Liver (tissue), 8 donors: ENCODE measurements at regions not wholly inside any gene's neighbourhood (a gene's known extent, or its start where the extent isn't known, plus 50 kb on each side); places are given as distances from the start of the nearest gene placed in this dataset.

Experiments
- DNase-seq: peaks from one replicate; pipeline ENCODE4 v3.0.0-alpha.2; 2017; ENCODE audit warnings: low spot score
- H3K27ac ChIP-seq, 2 donors: one replicate each; pipeline ENCODE4 v1.7.0; 2013; ENCODE audit warnings: inconsistent platforms in 2 of 2, low read length in 2 of 2, control low read depth in 1 of 2, low read depth in 1 of 2, mild to moderate bottlenecking in 1 of 2
- H3K27me3 ChIP-seq, 4 donors: one replicate each; pipeline versions ENCODE4 v1.6.1 to v1.7.0; 2013; ENCODE audit warnings: low read length in 3 of 4, inconsistent platforms in 1 of 4, mild to moderate bottlenecking in 1 of 4, moderate library complexity in 1 of 4; ENCODE audit not compliant: control insufficient read depth in 4 of 4, insufficient read depth in 4 of 4
- H3K36me3 ChIP-seq, 4 donors: one replicate each; pipeline versions ENCODE4 v1.6.1 to v1.7.0; 2013; ENCODE audit warnings: low read length in 3 of 4, mild to moderate bottlenecking in 3 of 4, low read depth in 1 of 4, moderate library complexity in 1 of 4; ENCODE audit not compliant: control insufficient read depth in 4 of 4, insufficient read depth in 3 of 4
- H3K4me1 ChIP-seq, 4 donors: one replicate each; pipeline versions ENCODE4 v1.6.1 to v1.7.0; 2013; ENCODE audit warnings: low read length in 3 of 4, mild to moderate bottlenecking in 3 of 4, moderate library complexity in 1 of 4; ENCODE audit not compliant: control insufficient read depth in 4 of 4, insufficient read depth in 4 of 4
- H3K4me3 ChIP-seq, 3 donors: one replicate each; pipeline versions ENCODE4 v1.6.1 to v1.7.0; 2013; ENCODE audit warnings: low read length in 3 of 3, control low read depth in 1 of 3, low read depth in 1 of 3, mild to moderate bottlenecking in 1 of 3
- H3K9ac ChIP-seq, 2 donors: one replicate each; pipeline ENCODE4 v1.7.0; 2013; ENCODE audit warnings: low read length in 2 of 2, mild to moderate bottlenecking in 2 of 2, moderate library complexity in 2 of 2, control low read depth in 1 of 2, low read depth in 1 of 2
- H3K9me3 ChIP-seq, 4 donors: one replicate each; pipeline versions ENCODE4 v1.6.1 to v1.7.0; 2013; ENCODE audit warnings: low read length in 3 of 4; ENCODE audit not compliant: control insufficient read depth in 4 of 4
- ATF3 ChIP-seq: IDR thresholded peaks from 2 replicates; pipeline ENCODE4 v1.6.1; 2016; ENCODE audit warnings: antibody characterized with exemption
- CTCF ChIP-seq: fragments of 150-350 bp; IDR thresholded peaks from 2 replicates; pipeline ENCODE4 v1.5.1; 2017; ENCODE audit warnings: improper control_type of control experiment, low read depth, low read length; ENCODE audit not compliant: missing input control
- EGR1 ChIP-seq, 2 donors: IDR thresholded peaks; 2 replicates each; pipeline ENCODE4 v1.6.1; 2016 to 2018; ENCODE audit warnings: antibody characterized with exemption in 2 of 2, low read depth in 2 of 2
- FOXA1 ChIP-seq: IDR thresholded peaks from 2 replicates; pipeline ENCODE4 v1.6.1; 2016; ENCODE audit warnings: antibody characterized with exemption
- GABPA ChIP-seq, 2 donors: IDR thresholded peaks in 1 of 2; conservative IDR thresholded peaks in 1 of 2; 2 replicates each; pipeline ENCODE4 v1.6.1; 2016; ENCODE audit warnings: antibody characterized with exemption in 2 of 2, mild to moderate bottlenecking in 1 of 2, moderate library complexity in 1 of 2
- HNF4A ChIP-seq, 2 donors: conservative IDR thresholded peaks; 2 replicates each; pipeline ENCODE4 v1.6.1; 2016; ENCODE audit warnings: antibody characterized with exemption in 2 of 2, mild to moderate bottlenecking in 2 of 2
- HNF4G ChIP-seq: IDR thresholded peaks from 2 replicates; pipeline ENCODE4 v1.6.1; 2016; ENCODE audit warnings: antibody characterized with exemption
- MAX ChIP-seq: IDR thresholded peaks from 2 replicates; pipeline ENCODE4 v1.6.1; 2016; ENCODE audit warnings: antibody characterized with exemption
- NR2F2 ChIP-seq: IDR thresholded peaks from 2 replicates; pipeline ENCODE4 v1.6.1; 2016; ENCODE audit warnings: antibody characterized with exemption
- RAD21 ChIP-seq, 2 donors: IDR thresholded peaks; 2 replicates each; pipeline ENCODE4 v1.6.1; 2016; ENCODE audit warnings: antibody characterized with exemption in 2 of 2, mild to moderate bottlenecking in 2 of 2
- RXRA ChIP-seq, 2 donors: IDR thresholded peaks; 2 replicates each; pipeline ENCODE4 v1.6.1; 2017 to 2018; ENCODE audit warnings: antibody characterized with exemption in 2 of 2, mild to moderate bottlenecking in 1 of 2
- SP1 ChIP-seq: IDR thresholded peaks from 2 replicates; pipeline ENCODE4 v1.6.1; 2018; ENCODE audit warnings: antibody characterized with exemption, mild to moderate bottlenecking
- TAF1 ChIP-seq: conservative IDR thresholded peaks from 2 replicates; pipeline ENCODE4 v1.6.1; 2016; ENCODE audit warnings: antibody characterized with exemption, mild to moderate bottlenecking
- YY1 ChIP-seq: IDR thresholded peaks from 2 replicates; pipeline ENCODE4 v1.6.1; 2016; ENCODE audit warnings: antibody characterized with exemption, mild to moderate bottlenecking
- ZBTB33 ChIP-seq: IDR thresholded peaks from 2 replicates; pipeline ENCODE4 v1.6.1; 2016; ENCODE audit warnings: antibody characterized with exemption
- WGBS: extraction: QIAGEN DNeasy Blood & Tissue Kit; methylation state at CpG from one replicate; pipeline ENCODE4 v1.1.7; 2013; 5-methylcytosine and 5-hydroxymethylcytosine counted together
- donor health status: healthy.
- donor health status: healthy.
- donor health status: healthy.
- donor health status: healthy.
- donor health status: healthy.

GRCh38 chr3:159608311-159608710, 380.3 kb upstream of the IL12A start:
- TF ChIP-seq GABPA (IDR thresholded peaks at IDR 0.05 in 1 of 2, conservative IDR thresholded peaks at IDR 0.05 in 1 of 2) (no peak), RXRA (IDR thresholded peaks at IDR 0.05) (no peak), TAF1 (no peak), NR2F2 (no peak), ATF3 (no peak), YY1 (no peak), HNF4A (conservative IDR thresholded peaks at IDR 0.05) (no peak), EGR1 (IDR thresholded peaks at IDR 0.05; ENCODE audit: low read depth in 2 of 2) (no peak), ZBTB33 (no peak), RAD21 (IDR thresholded peaks at IDR 0.05) (no peak)
- 88% methylated on average over 3 of the region's 3 CpGs for WGBS

GRCh38 chr3:159609625-159610024, 379.0 kb upstream of the IL12A start:
- 92% methylated on average over 7 of the region's 7 CpGs for WGBS
- Histone ChIP-seq H3K27me3 (no peaks in the 10 kb centered on the region), H3K36me3 (peaks cover 0 to 1% (median 0%) of the 10 kb centered on the region in 4 donors), H3K27ac (no peak overlapping the region), H3K9me3 (no peaks in the 10 kb centered on the region), H3K4me3 (no peak overlapping the region), H3K4me1 (peaks cover 0 to 3% (median 0%) of the 10 kb centered on the region in 4 donors), H3K9ac (no peak overlapping the region)
- TF ChIP-seq TAF1 (no peak), ZBTB33 (no peak), CTCF (no peak), GABPA (IDR thresholded peaks at IDR 0.05 in 1 of 2, conservative IDR thresholded peaks at IDR 0.05 in 1 of 2) (no peak), RAD21 (IDR thresholded peaks at IDR 0.05) (no peak), HNF4G (no peak), SP1 (no peak), FOXA1 (no peak), HNF4A (conservative IDR thresholded peaks at IDR 0.05) (no peak), MAX (no peak)
- no peak for DNase-seq

More at GRCh38 chr3:159608311-159608710, 380.3 kb upstream of the IL12A start:
- no peaks in the 10 kb centered on the region for H3K9me3 ChIP-seq
- DNase-seq: no peak
- no peak overlapping the region for H3K27ac ChIP-seq
- no peaks in the 10 kb centered on the region for H3K27me3 ChIP-seq
- H3K4me3 ChIP-seq: no peak overlapping the region
- no peak overlapping the region for H3K9ac ChIP-seq
- H3K36me3 ChIP-seq: no peaks in the 10 kb centered on the region
- peaks cover 0 to 3% (median 0%) of the 10 kb centered on the region in 4 donors for H3K4me1 ChIP-seq
